ENCODE measurements at regions not wholly inside any gene's neighbourhood (a gene's known extent, or its start where the extent isn't known, plus 50 kb on each side); places are given as distances from the start of the nearest gene placed in this dataset.
"Not testable (repeated sequence)": the region's sequence is repeated elsewhere in the genome, so short reads cannot be mapped to it uniquely, and the experiment has no call there.

- DNase-seq (ENCODE audit: low spot score in 2 of 2), result no peak
- no peaks in the 10 kb centered on the region for H3K9me3 Mint-ChIP-seq
- no peak overlapping the region for H3K27ac Mint-ChIP-seq
- no peak for ATAC-seq
- H3K36me3 Mint-ChIP-seq, result no peaks in the 10 kb centered on the region
Observed at GRCh38 chr18:2121224-2121623, 450.1 kb downstream of the METTL4 start.

- Mint-ChIP-seq H3K9me3 (peaks cover 0 to 10% of the 10 kb centered on the region in 2 donors), H3K36me3 (no peaks in the 10 kb centered on the region), H3K27ac (no peak overlapping the region)
- DNase-seq (ENCODE audit: low spot score in 2 of 2) (no peak), ATAC-seq (no peak)
Observed at GRCh38 chr18:2123077-2123476, 448.2 kb downstream of the METTL4 start.

- ATAC-seq (no peak), DNase-seq (ENCODE audit: low spot score in 2 of 2) (no peak)
- no peaks in the 10 kb centered on the region for H3K9me3 Mint-ChIP-seq
- no peaks in the 10 kb centered on the region for H3K36me3 Mint-ChIP-seq
- H3K27ac Mint-ChIP-seq, result no peak overlapping the region
Observed at GRCh38 chr18:2134364-2134763, 436.9 kb downstream of the METTL4 start.

GRCh38 chr18:2135309-2135708, 436.0 kb downstream of the METTL4 start:
- no peak overlapping the region for H3K27ac Mint-ChIP-seq
- DNase-seq (ENCODE audit: low spot score in 2 of 2) (no peak), ATAC-seq (no peak)
- H3K9me3 Mint-ChIP-seq, result no peaks in the 10 kb centered on the region
- no peaks in the 10 kb centered on the region for H3K36me3 Mint-ChIP-seq

- Mint-ChIP-seq H3K36me3 (no peaks in the 10 kb centered on the region), H3K27ac (no peak overlapping the region), H3K9me3 (no peaks in the 10 kb centered on the region)
- no peak for ATAC-seq
- no peak for DNase-seq (ENCODE audit: low spot score in 2 of 2)
Observed at GRCh38 chr18:2138552-2138951, 432.8 kb downstream of the METTL4 start.

- H3K36me3 Mint-ChIP-seq, result no peaks in the 10 kb centered on the region
- no peak for ATAC-seq
Observed at GRCh38 chr18:2139691-2140090, 431.6 kb downstream of the METTL4 start.

GRCh38 chr18:2143636-2144035, 427.7 kb downstream of the METTL4 start:
- Mint-ChIP-seq H3K9me3 (no peaks in the 10 kb centered on the region), H3K27ac (no peak overlapping the region), H3K36me3 (no peaks in the 10 kb centered on the region)
- ATAC-seq (no peak), DNase-seq (ENCODE audit: low spot score in 2 of 2) (no peak)

More at GRCh38 chr18:2139691-2140090, 431.6 kb downstream of the METTL4 start:
- no peak overlapping the region for H3K27ac Mint-ChIP-seq
- H3K9me3 Mint-ChIP-seq, result no peaks in the 10 kb centered on the region
- no peak for DNase-seq (ENCODE audit: low spot score in 2 of 2)

- ATAC-seq (no peak), DNase-seq (ENCODE audit: low spot score in 2 of 2) (no peak)
- no peaks in the 10 kb centered on the region for H3K9me3 Mint-ChIP-seq
- no peak overlapping the region for H3K27ac Mint-ChIP-seq
- H3K36me3 Mint-ChIP-seq, result no peaks in the 10 kb centered on the region
Observed at GRCh38 chr18:2144811-2145210, 426.5 kb downstream of the METTL4 start.

- Mint-ChIP-seq H3K9me3 (no peaks in the 10 kb centered on the region), H3K27ac (no peak overlapping the region), H3K36me3 (no peaks in the 10 kb centered on the region)
- DNase-seq (ENCODE audit: low spot score in 2 of 2), result no peak
- ATAC-seq, result no peak
Observed at GRCh38 chr18:2146092-2146491, 425.2 kb downstream of the METTL4 start.

- H3K9me3 Mint-ChIP-seq, result no peaks in the 10 kb centered on the region
- ATAC-seq (no peak), DNase-seq (ENCODE audit: low spot score in 2 of 2) (no peak)
- no peaks in the 10 kb centered on the region for H3K36me3 Mint-ChIP-seq
- no peak overlapping the region for H3K27ac Mint-ChIP-seq
Observed at GRCh38 chr18:2146754-2147153, 424.6 kb downstream of the METTL4 start.

- no peak for DNase-seq (ENCODE audit: low spot score in 2 of 2)
- no peak for ATAC-seq
- H3K9me3 Mint-ChIP-seq, result no peaks in the 10 kb centered on the region
- no peak overlapping the region for H3K27ac Mint-ChIP-seq
- no peaks in the 10 kb centered on the region for H3K36me3 Mint-ChIP-seq
Observed at GRCh38 chr18:2147476-2148230, 423.7 kb downstream of the METTL4 start.

- no peaks in the 10 kb centered on the region for H3K36me3 Mint-ChIP-seq
- H3K9me3 Mint-ChIP-seq, result no peaks in the 10 kb centered on the region
- ATAC-seq (no peak), DNase-seq (ENCODE audit: low spot score in 2 of 2) (no peak)
- no peak overlapping the region for H3K27ac Mint-ChIP-seq
Observed at GRCh38 chr18:2148823-2149222, 422.5 kb downstream of the METTL4 start.

- DNase-seq (ENCODE audit: low spot score in 2 of 2) (no peak), ATAC-seq (no peak)
- H3K36me3 Mint-ChIP-seq, result no peaks in the 10 kb centered on the region
- H3K9me3 Mint-ChIP-seq, result no peaks in the 10 kb centered on the region
- no peak overlapping the region for H3K27ac Mint-ChIP-seq
Observed at GRCh38 chr18:2150566-2150965, 420.7 kb downstream of the METTL4 start.

- no peak overlapping the region for H3K27ac Mint-ChIP-seq
- no peaks in the 10 kb centered on the region for H3K9me3 Mint-ChIP-seq
- no peak for DNase-seq (ENCODE audit: low spot score in 2 of 2)
- ATAC-seq, result no peak
- no peaks in the 10 kb centered on the region for H3K36me3 Mint-ChIP-seq
Observed at GRCh38 chr18:2154278-2154677, 417.0 kb downstream of the METTL4 start.

- ATAC-seq (no peak), DNase-seq (ENCODE audit: low spot score in 2 of 2) (no peak)
- H3K9me3 Mint-ChIP-seq, result no peaks in the 10 kb centered on the region
- no peaks in the 10 kb centered on the region for H3K36me3 Mint-ChIP-seq
- no peak overlapping the region for H3K27ac Mint-ChIP-seq
Observed at GRCh38 chr18:2164644-2165550, 406.4 kb downstream of the METTL4 start.

GRCh38 chr18:2166876-2167275, 404.4 kb downstream of the METTL4 start:
- not testable (repeated sequence) for H3K36me3 Mint-ChIP-seq; DNase-seq (ENCODE audit: low spot score in 2 of 2); ATAC-seq; H3K27ac Mint-ChIP-seq; H3K9me3 Mint-ChIP-seq

- no peaks in the 10 kb centered on the region for H3K9me3 Mint-ChIP-seq
- no peaks in the 10 kb centered on the region for H3K36me3 Mint-ChIP-seq
- DNase-seq (ENCODE audit: low spot score in 2 of 2), result no peak
- ATAC-seq, result no peak
- no peak overlapping the region for H3K27ac Mint-ChIP-seq
Observed at GRCh38 chr18:2168022-2168421, 403.3 kb downstream of the METTL4 start.

- no peaks in the 10 kb centered on the region for H3K9me3 Mint-ChIP-seq
- no peak overlapping the region for H3K27ac Mint-ChIP-seq
- ATAC-seq (no peak), DNase-seq (ENCODE audit: low spot score in 2 of 2) (no peak)
- no peaks in the 10 kb centered on the region for H3K36me3 Mint-ChIP-seq
Observed at GRCh38 chr18:2169656-2170055, 401.6 kb downstream of the METTL4 start.
